H9 (cell line): ENCODE measurements at regions not wholly inside any gene's neighbourhood (a gene's known extent, or its start where the extent isn't known, plus 50 kb on each side); places are given as distances from the start of the nearest gene placed in this dataset.

Experiments used
- DNase-seq: peaks from one replicate; pipeline ENCODE4 v3.0.0-alpha.2; 2017
- H2AFZ ChIP-seq: one replicate; pipeline ENCODE4 v1.6.1; 2013; ENCODE audit warnings: mild to moderate bottlenecking, low read length, control low read depth, moderate library complexity
- H2AK5ac ChIP-seq: 2 replicates; pipeline ENCODE4 v1.6.1; 2013; ENCODE audit warnings: low read length, control low read depth, mixed read lengths; ENCODE audit not compliant: insufficient read length
- H2BK120ac ChIP-seq: one replicate; pipeline ENCODE4 v1.6.1; 2013; ENCODE audit warnings: low read depth, mild to moderate bottlenecking, low read length, control low read depth, inconsistent platforms; ENCODE audit not compliant: poor library complexity, severe bottlenecking
- H2BK12ac ChIP-seq: 2 replicates; pipeline ENCODE4 v1.6.1; 2013; ENCODE audit warnings: low read length, control low read depth, mixed read lengths, low read depth; ENCODE audit not compliant: insufficient read length
- H2BK15ac ChIP-seq: 2 replicates; pipeline ENCODE4 v1.6.1; 2013; ENCODE audit warnings: low read depth, low read length, control low read depth
- H2BK20ac ChIP-seq: one replicate; pipeline ENCODE4 v1.6.1; 2013; ENCODE audit warnings: low read depth, mild to moderate bottlenecking, low read length, control low read depth, inconsistent platforms; ENCODE audit not compliant: poor library complexity, severe bottlenecking
- H2BK5ac ChIP-seq: 2 replicates; pipeline ENCODE4 v1.6.1; 2013; ENCODE audit warnings: low read length, control low read depth, mixed read lengths; ENCODE audit not compliant: insufficient read length
- H3K14ac ChIP-seq: 2 replicates; pipeline ENCODE4 v1.6.1; 2013; ENCODE audit warnings: low read length, control low read depth; ENCODE audit not compliant: insufficient read depth
- H3K18ac ChIP-seq: 2 replicates; pipeline ENCODE4 v1.6.1; 2013; ENCODE audit warnings: low read depth, mild to moderate bottlenecking, mixed read lengths, low read length, control low read depth; ENCODE audit not compliant: insufficient read length
- H3K23ac ChIP-seq: 2 replicates; pipeline ENCODE4 v1.6.1; 2013; ENCODE audit warnings: low read length, control low read depth, mixed read lengths, low read depth; ENCODE audit not compliant: insufficient read length
- H3K23me2 ChIP-seq: 2 replicates; pipeline ENCODE4 v1.6.1; 2013; ENCODE audit warnings: low read depth, mild to moderate bottlenecking, mixed read lengths, low read length, control low read depth; ENCODE audit not compliant: insufficient read length, poor library complexity, severe bottlenecking
- H3K27ac ChIP-seq: 2 replicates; pipeline ENCODE4 v1.5.1; 2013; ENCODE audit warnings: low read length, control low read depth, mixed read lengths, low read depth; ENCODE audit not compliant: insufficient read length
- H3K27me3 ChIP-seq: 2 replicates; pipeline ENCODE4 v1.6.1; 2013; ENCODE audit warnings: low read length, control low read depth, inconsistent platforms; ENCODE audit not compliant: insufficient read depth
- H3K4ac ChIP-seq: 2 replicates; pipeline ENCODE4 v1.6.1; 2013; ENCODE audit warnings: low read depth, mild to moderate bottlenecking, control low read depth, inconsistent platforms, low read length, moderate library complexity
- H3K4me1 ChIP-seq: 2 replicates; pipeline ENCODE4 v1.6.1; 2013; ENCODE audit warnings: low read length, control low read depth, inconsistent platforms; ENCODE audit not compliant: insufficient read depth
- H3K4me2 ChIP-seq: 2 replicates; pipeline ENCODE4 v1.6.1; 2013; ENCODE audit warnings: low read length, control low read depth, mixed read lengths; ENCODE audit not compliant: insufficient read length, insufficient read depth
- H3K56ac ChIP-seq: 2 replicates; pipeline ENCODE4 v1.6.1; 2013; ENCODE audit warnings: low read depth, mild to moderate bottlenecking, mixed read lengths, low read length, control low read depth; ENCODE audit not compliant: insufficient read length
- H3K79me1 ChIP-seq: 2 replicates; pipeline ENCODE4 v1.6.1; 2013; ENCODE audit warnings: low read depth, mild to moderate bottlenecking, moderate library complexity, low read length, control low read depth, inconsistent platforms; ENCODE audit not compliant: insufficient read depth, poor library complexity, severe bottlenecking
- H3K79me2 ChIP-seq: 2 replicates; pipeline ENCODE4 v1.6.1; 2013; ENCODE audit warnings: low read length, control low read depth, inconsistent platforms; ENCODE audit not compliant: insufficient read depth
- H3K9ac ChIP-seq: 2 replicates; pipeline ENCODE4 v1.6.1; 2013; ENCODE audit warnings: low read length, control low read depth, mixed read lengths; ENCODE audit not compliant: insufficient read length; ENCODE audit errors: extremely low read depth
- H3K9me3 ChIP-seq: one replicate; pipeline ENCODE4 v1.6.1; 2013; ENCODE audit warnings: low read depth, low read length, inconsistent platforms; ENCODE audit not compliant: control insufficient read depth
- H3T11ph ChIP-seq: one replicate; pipeline ENCODE4 v1.6.1; 2013; ENCODE audit warnings: mild to moderate bottlenecking, low read length, control low read depth, inconsistent platforms
- H4K20me1 ChIP-seq: one replicate; pipeline ENCODE4 v1.6.1; 2013; ENCODE audit not compliant: control insufficient read depth, insufficient read length, insufficient read depth
- H4K5ac ChIP-seq: 2 replicates; pipeline ENCODE4 v1.6.1; 2013; ENCODE audit warnings: low read depth, mild to moderate bottlenecking, mixed read lengths, low read length, control low read depth; ENCODE audit not compliant: insufficient read length
- H4K8ac ChIP-seq: replicated peaks from 2 replicates; pipeline ENCODE4 v1.6.1; 2013; ENCODE audit warnings: low read length, control low read depth, mixed read lengths, low read depth; ENCODE audit not compliant: insufficient read length
- H4K91ac ChIP-seq: 2 replicates; pipeline ENCODE4 v1.6.1; 2013; ENCODE audit warnings: low read depth, mild to moderate bottlenecking, moderate library complexity, mixed read lengths, low read length, control low read depth; ENCODE audit not compliant: insufficient read length
- H3K27ac Mint-ChIP-seq, 3 experiments: 2 replicates in 2 of 3; 3 replicates in 1 of 3; pipeline ENCODE4 v1.8.0; 2020 to 2021; ENCODE audit warnings: mixed read lengths in 3 of 3, mild to moderate bottlenecking in 1 of 3, moderate library complexity in 1 of 3
- H3K27me3 Mint-ChIP-seq: 2 replicates; pipeline ENCODE4 v1.8.0; 2021; ENCODE audit warnings: low read depth, mild to moderate bottlenecking, moderate library complexity, mixed read lengths
- H3K36me3 Mint-ChIP-seq, 3 experiments: 2 replicates in 2 of 3; 3 replicates in 1 of 3; pipeline ENCODE4 v1.8.0; 2020 to 2021; ENCODE audit warnings: low read depth in 3 of 3, mixed read lengths in 3 of 3; ENCODE audit not compliant: insufficient read depth in 1 of 3
- H3K4me1 Mint-ChIP-seq, 2 experiments: 2 replicates each; pipeline ENCODE4 v1.8.0; 2020; ENCODE audit warnings: mixed read lengths in 2 of 2
- H3K4me3 Mint-ChIP-seq, 2 experiments: 2 replicates in 1 of 2; 3 replicates in 1 of 2; pipeline ENCODE4 v1.8.0; 2020 to 2021; ENCODE audit warnings: mild to moderate bottlenecking in 2 of 2, mixed read lengths in 2 of 2, moderate library complexity in 1 of 2
- H3K9me3 Mint-ChIP-seq, 2 experiments: 2 replicates in 1 of 2; 3 replicates in 1 of 2; pipeline ENCODE4 v1.8.0; 2020; ENCODE audit warnings: mild to moderate bottlenecking in 2 of 2, mixed read lengths in 2 of 2, moderate library complexity in 1 of 2
- WGBS: extraction: QIAGEN DNeasy Blood & Tissue Kit; methylation state at CpG from one replicate; pipeline ENCODE4 v1.1.7; 2013; ENCODE audit warnings: missing lambda C conversion rate, low lambda C conversion rate, mixed read lengths; ENCODE audit not compliant: insufficient read length; ENCODE audit errors: extremely low coverage; 5-methylcytosine and 5-hydroxymethylcytosine counted together
- TF ChIP-seq, protein P1 (sequence below): fragments of 200-600 bp; sonication (generic); conservative IDR thresholded peaks from 3 replicates; pipeline ENCODE4 v1.8.0; 2021; ENCODE audit warnings: antibody characterized with exemption, mild to moderate bottlenecking

DNA sequence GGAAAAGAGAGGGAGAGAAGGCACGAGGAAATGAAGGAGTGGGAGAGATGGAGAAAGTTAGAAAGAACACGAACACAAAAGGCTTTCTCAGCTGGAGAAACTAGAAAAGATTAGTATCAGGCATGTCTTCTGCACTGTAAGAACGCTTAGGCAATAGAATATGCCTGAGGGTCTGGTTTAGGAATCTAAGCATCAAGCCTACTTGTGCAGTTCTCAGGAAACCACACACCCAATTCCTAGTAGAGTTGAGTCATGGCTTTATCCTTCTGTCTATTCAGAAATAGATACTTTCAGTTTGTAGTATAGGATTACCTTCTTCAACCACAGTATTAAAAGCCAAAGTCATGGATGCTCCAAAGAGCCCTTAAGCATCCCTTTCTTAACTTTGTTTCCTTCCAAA lies 969.4 kb downstream of the NTRK3 start:
- no peak overlapping the region for H3T11ph ChIP-seq
- H4K91ac ChIP-seq, result no peak overlapping the region
- H2BK20ac ChIP-seq, result no peak overlapping the region
- Mint-ChIP-seq H3K27ac (no peak overlapping the region; a peak in 1 of 7 replicates), H3K4me1 (no peaks in the 10 kb centered on the region), H3K27me3 (no peaks in the 10 kb centered on the region; the same call in 1 of the 2 replicates), H3K4me3 (no peak overlapping the region), H3K36me3 (no peaks in the 10 kb centered on the region; a peak in 1 of 7 replicates), H3K9me3 (peaks cover 8 to 11% of the 10 kb centered on the region in 2 experiments; a peak in 4 of 5 replicates)
- H3K23ac ChIP-seq, result no peak overlapping the region
- H2BK5ac ChIP-seq, result no peak overlapping the region
- TF ChIP-seq, protein P1, sequence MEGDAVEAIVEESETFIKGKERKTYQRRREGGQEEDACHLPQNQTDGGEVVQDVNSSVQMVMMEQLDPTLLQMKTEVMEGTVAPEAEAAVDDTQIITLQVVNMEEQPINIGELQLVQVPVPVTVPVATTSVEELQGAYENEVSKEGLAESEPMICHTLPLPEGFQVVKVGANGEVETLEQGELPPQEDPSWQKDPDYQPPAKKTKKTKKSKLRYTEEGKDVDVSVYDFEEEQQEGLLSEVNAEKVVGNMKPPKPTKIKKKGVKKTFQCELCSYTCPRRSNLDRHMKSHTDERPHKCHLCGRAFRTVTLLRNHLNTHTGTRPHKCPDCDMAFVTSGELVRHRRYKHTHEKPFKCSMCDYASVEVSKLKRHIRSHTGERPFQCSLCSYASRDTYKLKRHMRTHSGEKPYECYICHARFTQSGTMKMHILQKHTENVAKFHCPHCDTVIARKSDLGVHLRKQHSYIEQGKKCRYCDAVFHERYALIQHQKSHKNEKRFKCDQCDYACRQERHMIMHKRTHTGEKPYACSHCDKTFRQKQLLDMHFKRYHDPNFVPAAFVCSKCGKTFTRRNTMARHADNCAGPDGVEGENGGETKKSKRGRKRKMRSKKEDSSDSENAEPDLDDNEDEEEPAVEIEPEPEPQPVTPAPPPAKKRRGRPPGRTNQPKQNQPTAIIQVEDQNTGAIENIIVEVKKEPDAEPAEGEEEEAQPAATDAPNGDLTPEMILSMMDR, result no peak
- no peak overlapping the region for H3K56ac ChIP-seq
- H3K4me2 ChIP-seq, result no peak overlapping the region
- no peaks in the 10 kb centered on the region for H3K4me1 ChIP-seq
- H4K20me1 ChIP-seq, result no peaks in the 10 kb centered on the region
- no peak overlapping the region for H3K9ac ChIP-seq
- no peak overlapping the region for H4K8ac ChIP-seq
- no peaks in the 10 kb centered on the region for H3K9me3 ChIP-seq
- no peaks in the 10 kb centered on the region for H3K27me3 ChIP-seq
- no peak overlapping the region for H2BK12ac ChIP-seq
- H2BK120ac ChIP-seq, result no peak overlapping the region
- H4K5ac ChIP-seq, result no peak overlapping the region
- DNase-seq, result no peak
- no peaks in the 10 kb centered on the region for H3K79me2 ChIP-seq
- no peak overlapping the region for H2AFZ ChIP-seq
- no peak overlapping the region for H3K14ac ChIP-seq
- no peak overlapping the region for H3K4ac ChIP-seq
- WGBS, result no CpG with 5 or more reads among the region's 3 CpGs
- no peak overlapping the region for H2AK5ac ChIP-seq
- H2BK15ac ChIP-seq, result no peak overlapping the region
- H3K23me2 ChIP-seq, result no peaks in the 10 kb centered on the region
- no peak overlapping the region for H3K27ac ChIP-seq
- no peaks in the 10 kb centered on the region for H3K79me1 ChIP-seq
- H3K18ac ChIP-seq, result no peak overlapping the region
